IMR-90 (cell line): ENCODE measurements at regions not wholly inside any gene's neighbourhood (a gene's known extent, or its start where the extent isn't known, plus 50 kb on each side); places are given as distances from the start of the nearest gene placed in this dataset.

ENCODE experiments used
- ATAC-seq: fragments of 200-7000 bp; cut with Tn5 transposase; 2 replicates; pipeline ENCODE4 v1.9.1; 2020; ENCODE audit warnings: low read depth, mild to moderate bottlenecking, moderate library complexity
- BruUV-seq: library from RNA; stranded (reverse); fragments of 400-500 nt; replicated peaks from 2 replicates; lab custom pipeline; 2021; lab: Mats Ljungman, UMichigan
- CTCF ChIA-PET: fragments of 300-600 bp; formaldehyde crosslinking; extraction: SDS; loops from one replicate; lab custom pipeline; 2021; ENCODE audit warnings: antibody characterized with exemption; lab: Yijun Ruan, JAX
- POLR2A ChIA-PET: fragments of 300-600 bp; sonication (Branson Sonifier 250); formaldehyde crosslinking; loops from one replicate; lab custom pipeline; 2022; ENCODE audit warnings: antibody characterized with exemption; ENCODE audit not compliant: unreplicated experiment; lab: Charles Lee
- DNase-seq: peaks from one replicate; pipeline ENCODE4 v3.0.0; 2013
- H2AFZ ChIP-seq: replicated peaks from 2 replicates; pipeline ENCODE3; 2013; ENCODE audit warnings: low read length, mild to moderate bottlenecking; ENCODE audit not compliant: poor library complexity
- H2AK5ac ChIP-seq: 2 replicates; pipeline ENCODE4 v1.6.1; 2013; ENCODE audit warnings: low read depth, low read length, inconsistent platforms
- H2AK9ac ChIP-seq: replicated peaks from 2 replicates; pipeline ENCODE3; 2013; ENCODE audit warnings: mild to moderate bottlenecking, low read depth, low read length, moderate library complexity; ENCODE audit not compliant: poor library complexity
- H2BK120ac ChIP-seq: 2 replicates; pipeline ENCODE4 v1.6.1; 2013; ENCODE audit warnings: low read depth, low read length, inconsistent platforms
- H2BK15ac ChIP-seq: 3 replicates; pipeline ENCODE4 v1.6.1; 2013; ENCODE audit warnings: low read depth, low read length, inconsistent platforms
- H2BK20ac ChIP-seq: 2 replicates; pipeline ENCODE4 v1.6.1; 2013; ENCODE audit warnings: low read depth, mild to moderate bottlenecking, inconsistent platforms, low read length, moderate library complexity
- H2BK5ac ChIP-seq: 2 replicates; pipeline ENCODE4 v1.6.1; 2013; ENCODE audit warnings: mild to moderate bottlenecking, low read depth, low read length, inconsistent platforms; ENCODE audit not compliant: poor library complexity, severe bottlenecking
- H3K14ac ChIP-seq: replicated peaks from 2 replicates; pipeline ENCODE4 v1.6.1; 2013; ENCODE audit warnings: low read depth, low read length, inconsistent platforms
- H3K18ac ChIP-seq: 2 replicates; pipeline ENCODE4 v1.6.1; 2013; ENCODE audit warnings: low read depth, low read length, control low read depth
- H3K23ac ChIP-seq: 2 replicates; pipeline ENCODE4 v1.6.1; 2013; ENCODE audit warnings: low read depth, low read length, inconsistent platforms
- H3K27ac ChIP-seq: 2 replicates; pipeline ENCODE4 v1.5.1; 2013; ENCODE audit warnings: mild to moderate bottlenecking, control low read depth, low read length; ENCODE audit not compliant: insufficient read depth
- H3K27me3 ChIP-seq: 2 replicates; pipeline ENCODE4 v1.6.1; 2013; ENCODE audit warnings: low read length; ENCODE audit not compliant: control insufficient read depth, insufficient read depth
- H3K36me3 ChIP-seq: 2 replicates; pipeline ENCODE4 v1.6.1; 2013; ENCODE audit warnings: low read length, mixed read lengths; ENCODE audit not compliant: control insufficient read depth, insufficient read depth
- H3K4ac ChIP-seq: 2 replicates; pipeline ENCODE4 v1.6.1; 2013; ENCODE audit warnings: low read depth, low read length, inconsistent platforms
- H3K4me1 ChIP-seq: 2 replicates; pipeline ENCODE4 v1.6.1; 2013; ENCODE audit warnings: low read length, mixed read lengths; ENCODE audit not compliant: control insufficient read depth, insufficient read depth
- H3K4me2 ChIP-seq: 2 replicates; pipeline ENCODE4 v1.6.1; 2013; ENCODE audit warnings: low read depth, mild to moderate bottlenecking, control low read depth, low read length, moderate library complexity
- H3K4me3 ChIP-seq: 2 replicates; pipeline ENCODE4 v1.5.1; 2013; ENCODE audit warnings: low read depth, mild to moderate bottlenecking, control low read depth, low read length, moderate library complexity; ENCODE audit not compliant: insufficient read depth
- H3K56ac ChIP-seq: 2 replicates; pipeline ENCODE4 v1.6.1; 2013; ENCODE audit warnings: low read length, inconsistent platforms; ENCODE audit not compliant: insufficient read depth; ENCODE audit errors: extremely low read depth
- H3K79me1 ChIP-seq, 2 experiments: 2 replicates each; pipeline ENCODE4 v1.6.1; 2013; ENCODE audit warnings: low read length in 2 of 2, inconsistent platforms in 1 of 2, low read depth in 1 of 2
- H3K9ac ChIP-seq: 2 replicates; pipeline ENCODE4 v1.6.1; 2013; ENCODE audit warnings: low read depth, low read length, control low read depth
- H3K9me1 ChIP-seq: 2 replicates; pipeline ENCODE4 v1.6.1; 2013; ENCODE audit warnings: low read length, inconsistent platforms; ENCODE audit not compliant: insufficient read depth
- H3K9me3 ChIP-seq: 2 replicates; pipeline ENCODE4 v1.6.1; 2013; ENCODE audit warnings: low read length; ENCODE audit not compliant: control insufficient read depth, insufficient read depth
- H4K20me1 ChIP-seq: 2 replicates; pipeline ENCODE4 v1.6.1; 2013; ENCODE audit warnings: low read length, inconsistent platforms; ENCODE audit not compliant: insufficient read depth
- H4K5ac ChIP-seq: 2 replicates; pipeline ENCODE4 v1.6.1; 2013; ENCODE audit warnings: mild to moderate bottlenecking, low read depth, low read length, control low read depth
- H4K8ac ChIP-seq, 2 experiments: 2 replicates each; pipeline ENCODE4 v1.6.1; 2013; ENCODE audit warnings: low read depth in 2 of 2, low read length in 2 of 2, control low read depth in 1 of 2, inconsistent platforms in 1 of 2
- H4K91ac ChIP-seq: 2 replicates; pipeline ENCODE4 v1.6.1; 2013; ENCODE audit warnings: low read depth, low read length, inconsistent platforms; ENCODE audit not compliant: insufficient read depth
- BHLHE40 ChIP-seq: fragments of 150-350 bp; IDR thresholded peaks from 2 replicates; pipeline ENCODE4 v1.6.1; 2016; ENCODE audit warnings: mild to moderate bottlenecking, low read depth, low read length
- CEBPB ChIP-seq: IDR thresholded peaks from 2 replicates; pipeline ENCODE4 v1.6.1; 2012; ENCODE audit warnings: low read depth, low read length, improper control_type of control experiment
- CHD1 ChIP-seq: IDR thresholded peaks from 2 replicates; pipeline ENCODE4 v1.6.1; 2012; ENCODE audit warnings: low read depth, low read length, improper control_type of control experiment
- CTCF ChIP-seq: conservative IDR thresholded peaks from 2 replicates; pipeline ENCODE4 v1.5.1; 2012; ENCODE audit warnings: mild to moderate bottlenecking, low read depth, low read length, improper control_type of control experiment
- ELK1 ChIP-seq: fragments of 150-350 bp; IDR thresholded peaks from 2 replicates; pipeline ENCODE4 v1.6.1; 2016; ENCODE audit warnings: low read depth, mild to moderate bottlenecking, low read length, moderate library complexity, borderline replicate concordance
- FOS ChIP-seq: fragments of 150-350 bp; IDR thresholded peaks from 2 replicates; pipeline ENCODE4 v1.6.1; 2016; ENCODE audit warnings: low read depth, low read length
- MAFK ChIP-seq: IDR thresholded peaks from 2 replicates; pipeline ENCODE4 v1.6.1; 2012; ENCODE audit warnings: low read depth, low read length, improper control_type of control experiment
- MAZ ChIP-seq: IDR thresholded peaks from 2 replicates; pipeline ENCODE4 v1.6.1; 2012; ENCODE audit warnings: low read depth, mild to moderate bottlenecking, low read length, improper control_type of control experiment, moderate library complexity, borderline replicate concordance
- MXI1 ChIP-seq: IDR thresholded peaks from 2 replicates; pipeline ENCODE4 v1.6.1; 2012; ENCODE audit warnings: low read depth, mild to moderate bottlenecking, low read length, moderate library complexity, borderline replicate concordance
- NFE2L2 ChIP-seq: fragments of 150-350 bp; IDR thresholded peaks from 2 replicates; pipeline ENCODE4 v1.6.1; 2016; ENCODE audit warnings: low read depth, mild to moderate bottlenecking, low read length
- POLR2A ChIP-seq: IDR thresholded peaks from 2 replicates; pipeline ENCODE4 v1.6.1; 2012; ENCODE audit warnings: mild to moderate bottlenecking, low read depth, low read length
- RAD21 ChIP-seq: IDR thresholded peaks from 2 replicates; pipeline ENCODE4 v1.6.1; 2012; ENCODE audit warnings: low read length, improper control_type of control experiment
- RCOR1 ChIP-seq: IDR thresholded peaks from 2 replicates; pipeline ENCODE4 v1.6.1; 2012; ENCODE audit warnings: mild to moderate bottlenecking, low read length, improper control_type of control experiment; ENCODE audit not compliant: insufficient replicate concordance
- RFX5 ChIP-seq: IDR thresholded peaks from 2 replicates; pipeline ENCODE4 v1.8.0; 2012; ENCODE audit warnings: low read depth, mild to moderate bottlenecking, low read length, moderate library complexity
- SMC3 ChIP-seq: fragments of 150-350 bp; IDR thresholded peaks from 2 replicates; pipeline ENCODE4 v1.6.1; 2016; ENCODE audit warnings: low read depth, mild to moderate bottlenecking, antibody characterized with exemption, low read length, moderate library complexity
- USF2 ChIP-seq: fragments of 150-350 bp; IDR thresholded peaks from 2 replicates; pipeline ENCODE4 v1.6.1; 2017; ENCODE audit warnings: mild to moderate bottlenecking, antibody characterized with exemption, low read length, low read depth
- WGBS, 2 experiments: methylation state at CpG; one replicate each; pipeline versions ENCODE4 v1.1.5 to v1.1.7; 2013; ENCODE audit warnings: missing lambda C conversion rate in 2 of 2; ENCODE audit not compliant: insufficient read length in 1 of 2; ENCODE audit errors: extremely low coverage in 2 of 2; 5-methylcytosine and 5-hydroxymethylcytosine counted together
- dilution Hi-C: fragments of 300-500 bp; cut with HindIII; formaldehyde crosslinking; loops from one replicate; pipeline ENCODE4 v1.14.3; 2018; ENCODE audit warnings: low sequenced_read_pairs; ENCODE audit not compliant: unreplicated experiment
- in situ Hi-C: fragments of 300-500 bp; cut with MboI; formaldehyde crosslinking; loops from 3 replicates; pipeline ENCODE4 v1.14.3; 2019; ENCODE audit warnings: low sequenced_read_pairs, inconsistent platforms, mixed read lengths
- intact Hi-C: fragments of 100-400 bp; cut with micrococcal nuclease; formaldehyde crosslinking; loops from 2 replicates; pipeline ENCODE4 v1.10.0; 2022

DNA sequence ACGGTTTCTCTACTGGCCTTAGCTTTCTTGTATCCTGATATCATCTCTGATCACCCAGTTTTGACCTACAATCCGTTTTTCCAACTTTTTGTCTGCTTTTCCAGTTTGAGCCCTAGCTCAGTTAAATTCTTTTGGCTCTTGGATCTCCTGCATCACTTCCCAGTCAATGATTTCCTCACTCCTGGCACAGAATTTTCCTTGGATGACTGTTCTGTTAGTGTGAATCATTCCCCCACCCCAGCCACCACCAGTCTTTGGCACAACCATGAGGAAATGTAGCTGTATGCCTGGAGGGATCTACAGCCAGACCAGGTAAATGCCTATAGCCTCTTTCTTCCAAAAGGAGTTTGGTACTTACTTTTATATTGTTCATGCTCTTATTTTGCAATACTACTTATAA is 187.2 kb upstream of the PTGFR start:
- Histone ChIP-seq H3K4me1 (no peaks in the 10 kb centered on the region), H3K14ac (peak overlapping the region; percentile 77; the same call in 1 of the 2 replicates), H4K20me1 (no peaks in the 10 kb centered on the region), H2AFZ (no peak overlapping the region), H3K36me3 (no peaks in the 10 kb centered on the region), H3K9me3 (no peaks in the 10 kb centered on the region), H3K56ac (no peak overlapping the region), H3K9ac (no peak overlapping the region), H2BK5ac (peak overlapping the region; percentile 93), H2BK15ac (no peak overlapping the region), H3K27me3 (no peaks in the 10 kb centered on the region), H4K5ac (no peak overlapping the region), H3K4ac (peak overlapping the region; percentile 76; the same call in 1 of the 2 replicates), H3K9me1 (no peaks in the 10 kb centered on the region), H2AK9ac (no peak overlapping the region), H4K91ac (peak overlapping the region; percentile 19; the same call in 1 of the 2 replicates), H3K27ac (no peak overlapping the region), H2BK120ac (peak overlapping the region; percentile 85), H2BK20ac (peak overlapping the region; percentile 91; the same call in 1 of the 2 replicates), H3K4me2 (no peak overlapping the region), H3K4me3 (no peak overlapping the region), H3K23ac (peak overlapping the region; percentile 68; the same call in 1 of the 2 replicates), H4K8ac (peak overlapping the region in 1 of 2 experiments; percentile 72; a peak in 2 of 4 replicates), H3K79me1 (no peaks in the 10 kb centered on the region), H2AK5ac (no peak overlapping the region), H3K18ac (peak overlapping the region; percentile 86; the same call in 1 of the 2 replicates)
- DNase-seq (peak; percentile 95), ATAC-seq (peak; percentile 82)
- 0% methylated on average over 1 of the region's 2 CpGs; no CpG with 5 or more reads in 1 of the 2 experiments for WGBS, 2 experiments
- in situ Hi-C loops (no loop called here), intact Hi-C loops (no loop called here), dilution Hi-C loops (no loop called here)
- BruUV-seq: no TSS peak
- CTCF ChIA-PET: interaction anchor here (0.5 kb wide), 1 partner anchor 67 kb away, joined by 3 read pairs; no protein-coding TSS in a partner anchor
- POLR2A ChIA-PET: no interaction called here
- no peak for TF ChIP-seq MAFK
- no peak for TF ChIP-seq SMC3
- TF ChIP-seq FOS: peak; percentile 87
- peak; percentile 14; the same call in 1 of the 2 replicates for TF ChIP-seq RAD21
- TF ChIP-seq CHD1: no peak
- no peak; the same call in 1 of the 2 replicates for TF ChIP-seq NFE2L2
- no peak for TF ChIP-seq MXI1
- TF ChIP-seq CEBPB: peak; percentile 88
- TF ChIP-seq USF2: no peak
- TF ChIP-seq MAZ: no peak
- no peak for TF ChIP-seq BHLHE40
- TF ChIP-seq POLR2A: no peak
- no peak for TF ChIP-seq RFX5
- no peak for TF ChIP-seq RCOR1
- TF ChIP-seq CTCF: no peak
- no peak for TF ChIP-seq ELK1
